Neutrophil (primary cell): ENCODE measurements at regions not wholly inside any gene's neighbourhood (a gene's known extent, or its start where the extent isn't known, plus 50 kb on each side); places are given as distances from the start of the nearest gene placed in this dataset.

Experiments used
- H3K27ac ChIP-seq: fragments of 200-600 bp; sonication (generic); 2 replicates; pipeline ENCODE4 v1.5.1; 2016; ENCODE audit warnings: mild to moderate bottlenecking, moderate library complexity
- H3K27me3 ChIP-seq: fragments of 200-600 bp; sonication (generic); 2 replicates; pipeline ENCODE4 v1.6.0; 2016; ENCODE audit warnings: mild to moderate bottlenecking
- H3K36me3 ChIP-seq: fragments of 200-600 bp; sonication (generic); 2 replicates; pipeline ENCODE4 v1.5.1; 2017
- H3K4me1 ChIP-seq, 2 experiments: fragments of 200-600 bp in 1 of 2; sonication (generic) in 1 of 2; 1 replicate in 1 of 2; 2 replicates in 1 of 2; pipeline versions ENCODE4 v1.5.1 to v1.6.1; 2013 to 2016; ENCODE audit warnings: low read depth in 1 of 2, low read length in 1 of 2, mild to moderate bottlenecking in 1 of 2, moderate library complexity in 1 of 2; ENCODE audit not compliant: control insufficient read depth in 1 of 2, insufficient read depth in 1 of 2
- H3K4me3 ChIP-seq, 2 experiments: fragments of 200-600 bp in 1 of 2; sonication (generic) in 1 of 2; 1 replicate in 1 of 2; 2 replicates in 1 of 2; pipeline ENCODE4 v1.5.1; 2013 to 2016; ENCODE audit warnings: low read depth in 1 of 2, low read length in 1 of 2, mild to moderate bottlenecking in 1 of 2, moderate library complexity in 1 of 2
- H3K9me3 ChIP-seq: fragments of 200-600 bp; sonication (generic); 2 replicates; pipeline ENCODE4 v1.5.1; 2016
- TF ChIP-seq, protein P1 (sequence below): fragments of 200-600 bp; sonication (generic); IDR thresholded peaks from 2 replicates; pipeline ENCODE4 v1.5.1; 2016; ENCODE audit warnings: antibody characterized with exemption

- H3K9me3 ChIP-seq, result no peaks in the 10 kb centered on the region
- TF ChIP-seq, protein P1, sequence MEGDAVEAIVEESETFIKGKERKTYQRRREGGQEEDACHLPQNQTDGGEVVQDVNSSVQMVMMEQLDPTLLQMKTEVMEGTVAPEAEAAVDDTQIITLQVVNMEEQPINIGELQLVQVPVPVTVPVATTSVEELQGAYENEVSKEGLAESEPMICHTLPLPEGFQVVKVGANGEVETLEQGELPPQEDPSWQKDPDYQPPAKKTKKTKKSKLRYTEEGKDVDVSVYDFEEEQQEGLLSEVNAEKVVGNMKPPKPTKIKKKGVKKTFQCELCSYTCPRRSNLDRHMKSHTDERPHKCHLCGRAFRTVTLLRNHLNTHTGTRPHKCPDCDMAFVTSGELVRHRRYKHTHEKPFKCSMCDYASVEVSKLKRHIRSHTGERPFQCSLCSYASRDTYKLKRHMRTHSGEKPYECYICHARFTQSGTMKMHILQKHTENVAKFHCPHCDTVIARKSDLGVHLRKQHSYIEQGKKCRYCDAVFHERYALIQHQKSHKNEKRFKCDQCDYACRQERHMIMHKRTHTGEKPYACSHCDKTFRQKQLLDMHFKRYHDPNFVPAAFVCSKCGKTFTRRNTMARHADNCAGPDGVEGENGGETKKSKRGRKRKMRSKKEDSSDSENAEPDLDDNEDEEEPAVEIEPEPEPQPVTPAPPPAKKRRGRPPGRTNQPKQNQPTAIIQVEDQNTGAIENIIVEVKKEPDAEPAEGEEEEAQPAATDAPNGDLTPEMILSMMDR, result no peak
- no peak overlapping the region for H3K27ac ChIP-seq
- H3K4me3 ChIP-seq, result no peak overlapping the region
- no peaks in the 10 kb centered on the region for H3K4me1 ChIP-seq
- H3K27me3 ChIP-seq, result peaks cover 9% of the 10 kb centered on the region
- no peaks in the 10 kb centered on the region for H3K36me3 ChIP-seq
Measured at GRCh38 chr22:48448821-48449220, 1378.9 kb downstream of the BRD1 start.

GRCh38 chr22:48445113-48445827 is 1382.4 kb downstream of the BRD1 start:
- Histone ChIP-seq H3K4me3 (no peak overlapping the region), H3K4me1 (no peaks in the 10 kb centered on the region), H3K9me3 (no peaks in the 10 kb centered on the region), H3K27me3 (peaks cover 4% of the 10 kb centered on the region), H3K27ac (no peak overlapping the region), H3K36me3 (no peaks in the 10 kb centered on the region)
- TF ChIP-seq, protein P1, result no peak

GRCh38 chr22:48444320-48445112 is 1383.2 kb downstream of the BRD1 start:
- Histone ChIP-seq H3K4me1 (no peaks in the 10 kb centered on the region), H3K9me3 (no peaks in the 10 kb centered on the region), H3K27ac (no peak overlapping the region), H3K36me3 (no peaks in the 10 kb centered on the region), H3K4me3 (no peak overlapping the region), H3K27me3 (no peaks in the 10 kb centered on the region)
- TF ChIP-seq, protein P1, result no peak

DNA sequence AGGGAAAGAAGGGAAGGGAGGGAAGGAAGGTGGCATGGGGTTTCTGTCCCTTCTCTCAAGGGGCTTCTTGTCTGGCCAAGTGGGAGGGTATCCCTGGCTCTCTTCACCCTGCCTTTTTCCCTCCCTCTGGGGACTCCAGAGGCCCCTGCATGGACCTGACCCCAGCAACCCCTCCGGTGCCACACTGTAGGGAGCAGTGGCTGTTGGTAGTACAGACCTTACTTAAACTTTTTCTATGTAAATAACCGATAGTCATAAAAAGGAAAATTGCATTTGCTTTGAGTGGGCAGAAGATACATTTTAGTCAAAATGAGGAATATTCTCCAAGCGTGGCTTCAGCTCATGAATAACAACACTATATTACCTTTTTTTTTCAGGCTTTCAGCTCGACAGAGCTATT is 1384.0 kb downstream of the BRD1 start:
- Histone ChIP-seq H3K36me3 (no peaks in the 10 kb centered on the region), H3K27me3 (no peaks in the 10 kb centered on the region), H3K4me3 (no peak overlapping the region), H3K9me3 (no peaks in the 10 kb centered on the region), H3K27ac (no peak overlapping the region), H3K4me1 (no peaks in the 10 kb centered on the region)
- TF ChIP-seq, protein P1, result no peak

- no peaks in the 10 kb centered on the region for H3K27me3 ChIP-seq
- no peaks in the 10 kb centered on the region for H3K4me1 ChIP-seq
- H3K27ac ChIP-seq, result no peak overlapping the region
- TF ChIP-seq, protein P1, result no peak
- no peaks in the 10 kb centered on the region for H3K36me3 ChIP-seq
- no peaks in the 10 kb centered on the region for H3K9me3 ChIP-seq
- no peak overlapping the region for H3K4me3 ChIP-seq
Measured at GRCh38 chr22:48442663-48443062, 1385.0 kb downstream of the BRD1 start.
